ENCODE measurements at regions not wholly inside any gene's neighbourhood (a gene's known extent, or its start where the extent isn't known, plus 50 kb on each side); places are given as distances from the start of the nearest gene placed in this dataset.
"Not testable (repeated sequence)": the region's sequence is repeated elsewhere in the genome, so short reads cannot be mapped to it uniquely, and the experiment has no call there.

GRCh38 chr1:98298319-98298718, 363.2 kb upstream of the SNX7 start:
- Mint-ChIP-seq H3K9me3 (peaks cover 0 to 2% (median 0%) of the 10 kb centered on the region in 3 donors), H3K27ac (no peak overlapping the region), H3K4me1 (no peaks in the 10 kb centered on the region), H3K4me3 (no peak overlapping the region), H3K36me3 (no peaks in the 10 kb centered on the region), H3K27me3 (no peaks in the 10 kb centered on the region)

DNA sequence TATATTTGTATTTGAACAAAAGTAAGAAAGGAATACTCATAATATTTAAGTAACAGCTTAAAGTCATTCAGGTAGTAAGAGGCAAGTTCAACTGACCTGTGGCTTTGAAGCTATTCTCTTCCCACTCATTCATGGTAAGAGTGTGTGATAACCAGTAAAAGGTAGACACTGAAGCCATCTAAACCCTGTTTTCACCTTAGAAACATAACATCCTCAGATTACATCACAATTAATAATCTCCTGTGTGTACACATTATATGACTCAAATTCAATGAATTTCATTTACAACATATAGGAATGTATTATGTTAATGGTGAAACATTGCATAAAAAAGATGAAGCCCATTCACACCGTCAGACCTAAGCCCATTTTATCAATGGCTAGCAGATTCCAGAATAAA, 364.8 kb upstream of the SNX7 start:
- H3K36me3 Mint-ChIP-seq = no peaks in the 10 kb centered on the region

GRCh38 chr1:98294127-98294526, 367.4 kb upstream of the SNX7 start:
- no peaks in the 10 kb centered on the region for H3K36me3 Mint-ChIP-seq
- no peaks in the 10 kb centered on the region for H3K4me1 Mint-ChIP-seq
- no peaks in the 10 kb centered on the region for H3K9me3 Mint-ChIP-seq
- H3K27me3 Mint-ChIP-seq = no peaks in the 10 kb centered on the region
- H3K4me3 Mint-ChIP-seq = no peak overlapping the region
- no peak overlapping the region for H3K27ac Mint-ChIP-seq

More for the DNA sequence above, 364.8 kb upstream of the SNX7 start:
- Mint-ChIP-seq H3K27me3 (no peaks in the 10 kb centered on the region), H3K9me3 (peaks cover 0 to 2% (median 0%) of the 10 kb centered on the region in 3 donors), H3K27ac (no peak overlapping the region), H3K4me1 (no peaks in the 10 kb centered on the region), H3K4me3 (no peak overlapping the region)

- Mint-ChIP-seq H3K4me1 (no peaks in the 10 kb centered on the region), H3K27ac (no peak overlapping the region), H3K4me3 (no peak overlapping the region), H3K9me3 (no peaks in the 10 kb centered on the region), H3K27me3 (no peaks in the 10 kb centered on the region), H3K36me3 (no peaks in the 10 kb centered on the region)
Observed at GRCh38 chr1:98292994-98293393, 368.5 kb upstream of the SNX7 start.

GRCh38 chr1:98289311-98289710, 368.5 kb upstream of the DPYD start:
- H3K4me1 Mint-ChIP-seq = no peaks in the 10 kb centered on the region
- peaks cover 0 to 1% (median under 1%) of the 10 kb centered on the region in 3 donors for H3K9me3 Mint-ChIP-seq
- H3K4me3 Mint-ChIP-seq = no peak overlapping the region
- no peaks in the 10 kb centered on the region for H3K27me3 Mint-ChIP-seq
- no peak overlapping the region for H3K27ac Mint-ChIP-seq
- peaks cover 2% of the 10 kb centered on the region for H3K36me3 Mint-ChIP-seq

GRCh38 chr1:98288494-98288893, 367.7 kb upstream of the DPYD start:
- Mint-ChIP-seq H3K4me1 (no peaks in the 10 kb centered on the region), H3K27me3 (no peaks in the 10 kb centered on the region), H3K36me3 (peaks cover 2% of the 10 kb centered on the region), H3K27ac (no peak overlapping the region), H3K9me3 (peaks cover 0 to 4% (median 1%) of the 10 kb centered on the region in 3 donors), H3K4me3 (no peak overlapping the region)

DNA sequence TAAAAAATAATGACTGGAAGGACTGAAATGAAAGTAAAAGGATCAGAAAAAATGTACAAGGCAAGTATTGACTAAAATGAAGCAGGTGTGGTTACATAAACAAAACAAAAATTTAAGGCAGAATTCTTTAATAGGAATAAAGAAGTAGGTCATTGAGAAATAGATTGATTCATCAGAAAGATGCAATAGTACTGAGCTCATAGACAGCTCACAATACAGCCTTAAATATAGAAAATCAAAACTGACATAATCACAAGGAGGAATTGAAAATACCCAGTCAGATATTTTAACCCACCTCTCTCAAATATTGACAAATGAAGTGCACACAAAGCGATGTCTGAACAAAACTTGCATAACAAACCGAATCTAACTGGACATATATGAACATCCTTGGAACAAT, 366.8 kb upstream of the DPYD start:
- H3K36me3 Mint-ChIP-seq = peaks cover 2% of the 10 kb centered on the region
- no peaks in the 10 kb centered on the region for H3K27me3 Mint-ChIP-seq
- no peaks in the 10 kb centered on the region for H3K4me1 Mint-ChIP-seq
- H3K4me3 Mint-ChIP-seq = no peak overlapping the region
- H3K9me3 Mint-ChIP-seq = peaks cover 0 to 4% (median 1%) of the 10 kb centered on the region in 3 donors
- H3K27ac Mint-ChIP-seq = no peak overlapping the region

GRCh38 chr1:98286656-98287055, 365.8 kb upstream of the DPYD start:
- Mint-ChIP-seq H3K4me1 (no peaks in the 10 kb centered on the region), H3K36me3 (peaks cover 2% of the 10 kb centered on the region), H3K27me3 (no peaks in the 10 kb centered on the region), H3K27ac (no peak overlapping the region), H3K9me3 (peaks cover 0 to 4% (median 1%) of the 10 kb centered on the region in 3 donors), H3K4me3 (no peak overlapping the region)

DNA sequence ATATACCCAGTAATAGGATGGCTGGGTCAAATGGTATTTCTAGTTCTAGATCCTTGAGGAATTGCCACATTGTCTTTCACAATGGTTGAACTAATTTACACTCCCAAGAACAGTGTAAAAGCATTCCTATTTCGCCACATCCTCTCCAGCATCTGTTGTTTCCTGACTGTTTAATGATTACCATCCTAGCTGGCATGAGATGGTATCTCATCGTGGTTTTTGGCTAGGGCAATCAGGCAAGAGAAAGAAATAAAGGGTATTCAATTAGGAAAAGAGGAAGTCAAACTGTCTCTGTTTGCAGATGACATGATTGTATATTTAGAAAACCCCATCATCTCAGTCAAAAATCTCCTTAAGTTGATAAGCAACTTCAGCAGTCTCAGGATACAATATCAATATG, 364.5 kb upstream of the DPYD start:
- not testable (repeated sequence) for H3K36me3 Mint-ChIP-seq, H3K27ac Mint-ChIP-seq, H3K4me3 Mint-ChIP-seq, H3K27me3 Mint-ChIP-seq, H3K4me1 Mint-ChIP-seq, H3K9me3 Mint-ChIP-seq

DNA sequence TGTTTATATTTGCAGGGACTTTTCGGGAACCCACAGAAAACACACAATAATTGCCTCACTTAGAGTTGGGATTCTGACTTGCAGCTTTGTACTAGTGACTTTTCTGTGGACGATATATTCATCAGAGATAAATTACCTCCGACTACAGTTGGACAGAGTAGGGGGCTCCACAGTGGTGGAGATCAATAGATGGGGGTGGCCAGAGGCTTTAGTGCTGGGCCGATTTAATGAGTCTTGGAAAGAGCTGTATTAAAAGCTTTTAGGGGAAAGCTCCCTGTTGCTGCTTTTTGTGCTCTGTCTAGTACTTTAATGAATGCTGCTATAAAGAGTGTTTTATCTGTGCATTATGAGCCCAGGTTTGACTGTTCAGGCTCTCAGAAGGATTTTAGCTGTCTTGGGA, 359.2 kb upstream of the DPYD start:
- no peak overlapping the region for H3K4me3 Mint-ChIP-seq
- H3K27ac Mint-ChIP-seq = no peak overlapping the region
- no peaks in the 10 kb centered on the region for H3K27me3 Mint-ChIP-seq
- no peaks in the 10 kb centered on the region for H3K36me3 Mint-ChIP-seq
- peaks cover 0 to 4% (median 0%) of the 10 kb centered on the region in 3 donors for H3K9me3 Mint-ChIP-seq
- no peaks in the 10 kb centered on the region for H3K4me1 Mint-ChIP-seq

DNA sequence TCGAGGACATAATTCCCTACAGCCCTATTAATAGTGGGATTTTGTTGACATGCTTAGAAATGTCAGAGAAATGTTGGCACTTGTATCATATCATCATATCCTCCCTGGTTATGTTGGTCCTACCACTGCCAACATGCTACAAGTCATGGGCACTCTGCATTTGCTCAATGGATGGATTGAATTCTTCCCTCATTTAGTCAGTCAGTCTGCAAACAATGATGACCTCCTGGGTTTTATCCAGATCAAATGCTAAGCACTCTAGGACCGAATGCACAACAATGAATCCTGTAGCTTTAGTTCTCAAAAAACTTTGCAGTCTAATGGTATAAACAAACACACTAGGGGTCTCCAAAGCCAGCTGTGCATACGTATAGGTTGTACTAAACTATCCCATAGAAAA, 357.2 kb upstream of the DPYD start:
- Mint-ChIP-seq H3K4me3 (no peak overlapping the region), H3K27me3 (no peaks in the 10 kb centered on the region), H3K27ac (no peak overlapping the region), H3K4me1 (no peaks in the 10 kb centered on the region), H3K36me3 (no peaks in the 10 kb centered on the region), H3K9me3 (peaks cover 0 to 3% (median 0%) of the 10 kb centered on the region in 3 donors)

DNA sequence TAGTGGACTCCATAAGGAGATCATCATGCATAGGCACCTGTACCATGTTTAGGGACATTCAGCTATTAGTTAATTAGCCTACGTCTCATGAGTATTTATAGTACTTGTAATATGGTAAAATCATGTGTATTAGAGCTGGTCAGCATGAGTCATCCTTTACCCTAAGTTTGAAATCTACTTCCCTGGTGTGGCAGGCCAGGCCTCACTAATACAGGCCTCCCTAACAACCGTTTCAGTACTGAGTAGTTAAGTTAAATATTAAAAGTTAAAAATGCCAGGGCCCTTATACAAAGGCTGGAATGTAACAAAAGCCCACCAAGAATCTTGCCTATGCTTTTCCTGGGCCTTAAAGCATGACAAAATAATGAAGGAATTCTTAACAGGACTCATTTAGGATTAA, 356.3 kb upstream of the DPYD start:
- H3K9me3 Mint-ChIP-seq = peaks cover 0 to 5% (median 3%) of the 10 kb centered on the region in 3 donors
- no peak overlapping the region for H3K27ac Mint-ChIP-seq
- no peak overlapping the region for H3K4me3 Mint-ChIP-seq
- no peaks in the 10 kb centered on the region for H3K4me1 Mint-ChIP-seq
- no peaks in the 10 kb centered on the region for H3K27me3 Mint-ChIP-seq
- H3K36me3 Mint-ChIP-seq = no peaks in the 10 kb centered on the region

DNA sequence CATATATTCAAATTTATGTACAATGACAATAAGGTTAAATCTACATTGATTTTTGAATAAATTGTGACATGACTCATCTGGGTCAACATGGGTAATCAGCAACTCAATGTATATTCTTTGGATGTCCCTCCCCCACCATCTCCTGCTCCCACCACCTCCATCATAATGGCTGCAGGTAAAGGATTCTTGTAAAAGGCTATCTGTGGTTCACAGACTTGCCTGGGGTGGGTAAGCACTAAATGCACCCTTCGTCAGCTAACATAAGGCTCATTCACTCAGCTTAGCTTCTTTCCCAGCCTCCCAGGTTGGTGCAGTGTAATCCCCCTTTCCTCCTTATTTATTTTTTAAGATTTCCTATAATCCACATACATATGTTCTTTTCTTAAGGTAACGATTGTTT, 355.7 kb upstream of the DPYD start:
- Mint-ChIP-seq H3K4me3 (no peak overlapping the region), H3K4me1 (no peaks in the 10 kb centered on the region), H3K9me3 (peaks cover 0 to 6% (median 5%) of the 10 kb centered on the region in 3 donors), H3K36me3 (no peaks in the 10 kb centered on the region), H3K27me3 (no peaks in the 10 kb centered on the region), H3K27ac (no peak overlapping the region)

- Mint-ChIP-seq H3K4me1 (no peaks in the 10 kb centered on the region), H3K27me3 (no peaks in the 10 kb centered on the region), H3K36me3 (no peaks in the 10 kb centered on the region), H3K27ac (no peak overlapping the region), H3K9me3 (peaks cover 1 to 5% (median 5%) of the 10 kb centered on the region in 3 donors), H3K4me3 (no peak overlapping the region)
Observed at GRCh38 chr1:98268316-98268715, 347.5 kb upstream of the DPYD start.

- Mint-ChIP-seq H3K4me1 (no peaks in the 10 kb centered on the region), H3K27ac (no peak overlapping the region), H3K27me3 (no peaks in the 10 kb centered on the region), H3K4me3 (no peak overlapping the region), H3K36me3 (no peaks in the 10 kb centered on the region), H3K9me3 (peaks cover 1 to 3% (median 3%) of the 10 kb centered on the region in 3 donors)
Observed at GRCh38 chr1:98267423-98267822, 346.6 kb upstream of the DPYD start.

DNA sequence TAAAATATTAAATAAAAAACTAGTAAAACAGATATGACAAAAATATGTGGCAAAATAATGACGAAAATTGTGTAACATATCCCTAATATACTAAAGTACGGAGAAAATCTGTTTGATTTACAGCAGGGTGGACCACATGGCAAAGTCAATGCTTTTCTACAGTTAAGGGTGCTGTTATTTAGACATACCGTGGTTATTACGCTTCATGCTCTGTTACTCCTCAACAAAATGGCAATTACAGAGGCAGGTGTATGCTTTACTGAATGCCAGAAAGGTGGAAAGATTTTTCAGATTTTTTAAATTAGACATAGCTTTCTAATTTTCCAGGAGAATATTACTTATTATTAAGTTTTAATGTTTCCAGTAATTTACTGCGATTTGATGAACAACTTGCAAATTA, 343.9 kb upstream of the DPYD start:
- Mint-ChIP-seq H3K9me3 (no peaks in the 10 kb centered on the region), H3K27me3 (no peaks in the 10 kb centered on the region), H3K27ac (no peak overlapping the region), H3K36me3 (no peaks in the 10 kb centered on the region), H3K4me1 (no peaks in the 10 kb centered on the region), H3K4me3 (no peak overlapping the region)

- Mint-ChIP-seq H3K27ac (no peak overlapping the region), H3K4me3 (no peak overlapping the region), H3K27me3 (no peaks in the 10 kb centered on the region), H3K9me3 (peaks cover 0 to 4% (median 0%) of the 10 kb centered on the region in 3 donors), H3K4me1 (no peaks in the 10 kb centered on the region), H3K36me3 (no peaks in the 10 kb centered on the region)
Observed at GRCh38 chr1:98260839-98261238, 340.0 kb upstream of the DPYD start.

All from IgD-negative memory B cell (primary cell).